A204.1 (cell line): ENCODE measurements at regions not wholly inside any gene's neighbourhood (a gene's known extent, or its start where the extent isn't known, plus 50 kb on each side); places are given as distances from the start of the nearest gene placed in this dataset.

Experiments used
- FAIRE-seq: peaks from 2 replicates; lab custom pipeline; 2012; peaks lifted over from hg19 to GRCh38; lab: Jason Lieb, UNC

GRCh38 chr10:63708421-63708820 lies 187.2 kb downstream of the REEP3 start:
- FAIRE-seq, result no peak

GRCh38 chr10:63710703-63711102 lies 189.5 kb downstream of the REEP3 start:
- FAIRE-seq, result no peak

- FAIRE-seq, result no peak
Observed at GRCh38 chr10:63711361-63711760, 190.2 kb downstream of the REEP3 start.

GRCh38 chr10:63711867-63712716 lies 190.9 kb downstream of the REEP3 start:
- FAIRE-seq, result peak; percentile 84

- no peak for FAIRE-seq
Observed at GRCh38 chr10:63712717-63713115, 191.5 kb downstream of the REEP3 start.

GRCh38 chr10:63713191-63714144 lies 192.3 kb downstream of the REEP3 start:
- FAIRE-seq, result peak; percentile 94

GRCh38 chr10:63716016-63716580 lies 194.9 kb downstream of the REEP3 start:
- no peak for FAIRE-seq

- FAIRE-seq, result no peak
Observed at GRCh38 chr10:63717027-63717715, 196.0 kb downstream of the REEP3 start.

GRCh38 chr10:63718006-63718405 lies 196.8 kb downstream of the REEP3 start:
- no peak for FAIRE-seq

GRCh38 chr10:63718421-63718820 lies 197.2 kb downstream of the REEP3 start:
- no peak for FAIRE-seq

GRCh38 chr10:63719226-63719856 lies 198.1 kb downstream of the REEP3 start:
- FAIRE-seq, result no peak

- FAIRE-seq, result peak; percentile 96
Observed at GRCh38 chr10:63720072-63720537, 198.9 kb downstream of the REEP3 start.

GRCh38 chr10:63720676-63721075 lies 199.5 kb downstream of the REEP3 start:
- FAIRE-seq, result no peak

- FAIRE-seq, result no peak
Observed at GRCh38 chr10:63722537-63722936, 201.3 kb downstream of the REEP3 start.

- no peak for FAIRE-seq
Observed at GRCh38 chr10:63723320-63723719, 202.1 kb downstream of the REEP3 start.

GRCh38 chr10:63723741-63724140 lies 202.5 kb downstream of the REEP3 start:
- no peak for FAIRE-seq

- FAIRE-seq, result no peak
Observed at GRCh38 chr10:63724922-63725321, 203.7 kb downstream of the REEP3 start.

GRCh38 chr10:63726867-63727266 lies 205.7 kb downstream of the REEP3 start:
- FAIRE-seq, result no peak

GRCh38 chr10:63727636-63728035 lies 206.4 kb downstream of the REEP3 start:
- FAIRE-seq, result no peak

- no peak for FAIRE-seq
Observed at GRCh38 chr10:63735305-63735704, 214.1 kb downstream of the REEP3 start.

GRCh38 chr10:63738410-63738809 lies 217.2 kb downstream of the REEP3 start:
- no peak for FAIRE-seq
